ENCODE measurements at regions not wholly inside any gene's neighbourhood (a gene's known extent, or its start where the extent isn't known, plus 50 kb on each side); places are given as distances from the start of the nearest gene placed in this dataset.
"Not testable (repeated sequence)": the region's sequence is repeated elsewhere in the genome, so short reads cannot be mapped to it uniquely, and the experiment has no call there.

DNA sequence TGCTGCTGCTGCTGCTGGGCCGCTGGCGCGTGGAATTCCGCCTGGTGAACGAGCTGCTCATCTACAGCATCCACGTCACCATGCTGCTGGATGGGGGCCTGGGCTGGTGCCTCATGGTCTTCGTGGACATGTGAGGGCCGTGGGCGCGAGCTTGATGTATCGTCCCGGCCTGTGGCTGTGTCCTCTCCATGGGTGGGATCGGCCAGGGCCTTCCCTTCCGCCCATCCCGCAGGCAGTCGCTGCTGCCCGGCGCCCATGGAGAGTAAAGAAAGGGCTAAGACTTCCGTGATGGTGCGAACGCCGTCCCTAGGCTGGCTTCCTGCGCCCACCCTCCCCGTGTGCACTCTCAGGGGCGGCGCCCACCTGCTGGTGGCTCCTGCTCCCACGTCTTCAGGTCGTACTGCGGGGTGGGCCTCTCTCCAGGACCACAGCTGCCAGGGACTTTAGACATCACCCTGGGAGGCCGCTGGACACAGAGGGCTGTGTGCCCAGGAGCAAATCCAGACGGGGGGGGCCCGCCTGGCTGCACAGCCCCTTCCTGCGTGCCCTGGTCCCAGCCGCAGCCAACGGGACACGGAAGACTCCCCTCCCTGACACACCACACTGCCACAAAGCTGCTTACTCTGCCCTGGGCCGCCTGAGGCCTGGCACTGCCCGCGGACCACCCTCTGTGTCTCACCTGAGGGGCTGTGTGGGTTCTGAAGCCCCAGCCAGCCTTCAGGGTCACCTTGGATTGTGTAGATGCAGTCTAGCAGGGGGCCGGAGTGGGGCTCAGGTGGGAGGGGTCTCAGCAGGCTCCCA lies 167.5 kb downstream of the SEPTIN7 start:
- in situ Hi-C loops (cut with MboI; ENCODE audit: low sequenced_read_pairs) = no loop called here

- in situ Hi-C loops (cut with MboI; ENCODE audit: low sequenced_read_pairs) = no loop called here
Observed at GRCh38 chr7:35969066-35969465, 168.2 kb downstream of the SEPTIN7 start.

DNA sequence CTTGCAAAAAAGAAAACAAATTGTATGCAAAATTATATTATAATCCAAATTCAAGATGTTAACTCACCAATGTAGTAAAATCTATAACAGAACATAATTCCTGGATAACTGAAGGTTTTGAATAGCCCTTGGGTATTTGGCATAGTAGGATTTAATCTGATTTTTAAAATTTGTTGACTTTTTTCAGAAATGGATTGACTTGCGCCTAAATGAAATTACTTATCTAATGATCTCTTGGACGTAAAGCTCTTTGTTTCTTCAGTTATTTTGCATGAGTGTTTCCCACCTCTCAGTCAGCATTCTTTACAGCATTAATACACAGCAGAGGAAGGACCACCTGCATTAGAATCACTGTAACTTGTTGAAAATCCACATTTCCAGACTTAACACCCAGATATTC lies 169.6 kb downstream of the SEPTIN7 start:
- in situ Hi-C loops (cut with MboI; ENCODE audit: low sequenced_read_pairs) = no loop called here

GRCh38 chr7:35971133-35971891 lies 170.5 kb downstream of the SEPTIN7 start:
- in situ Hi-C loops (cut with MboI; ENCODE audit: low sequenced_read_pairs) = no loop called here

- in situ Hi-C loops (cut with MboI; ENCODE audit: low sequenced_read_pairs) = no loop called here
Observed at GRCh38 chr7:35975851-35976454, 175.1 kb downstream of the SEPTIN7 start.

GRCh38 chr7:35978816-35979640 lies 174.0 kb upstream of the EEPD1 start:
- in situ Hi-C loops (cut with MboI; ENCODE audit: low sequenced_read_pairs) = not testable (repeated sequence)

- in situ Hi-C loops (cut with MboI; ENCODE audit: low sequenced_read_pairs) = loop anchor here (10.0 kb wide), 1 partner anchor 312 kb away; no protein-coding TSS in a partner anchor
Observed at GRCh38 chr7:35982600-35982999, 170.5 kb upstream of the EEPD1 start.

DNA sequence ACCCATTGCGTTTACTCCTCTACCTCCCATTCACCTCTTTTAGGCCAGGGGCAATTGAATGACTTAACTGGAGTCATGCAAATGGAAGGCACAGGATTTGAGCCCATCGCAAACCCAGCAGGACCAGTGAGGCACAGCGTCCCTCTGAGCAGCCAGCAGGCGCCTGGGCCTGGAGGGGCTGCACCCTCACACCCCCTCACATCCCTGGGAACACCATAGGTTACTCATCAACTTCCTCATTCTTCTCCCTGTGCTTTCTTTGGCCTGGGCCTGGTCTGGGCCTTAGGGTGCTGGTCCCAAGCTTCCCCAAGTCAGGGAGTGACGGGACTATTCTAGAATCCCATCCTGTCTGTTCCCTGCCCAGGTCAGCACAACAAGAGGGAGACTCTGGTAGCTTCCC lies 169.4 kb upstream of the EEPD1 start:
- in situ Hi-C loops (cut with MboI; ENCODE audit: low sequenced_read_pairs) = loop anchor here (10.0 kb wide), 1 partner anchor 311 kb away; no protein-coding TSS in a partner anchor

DNA sequence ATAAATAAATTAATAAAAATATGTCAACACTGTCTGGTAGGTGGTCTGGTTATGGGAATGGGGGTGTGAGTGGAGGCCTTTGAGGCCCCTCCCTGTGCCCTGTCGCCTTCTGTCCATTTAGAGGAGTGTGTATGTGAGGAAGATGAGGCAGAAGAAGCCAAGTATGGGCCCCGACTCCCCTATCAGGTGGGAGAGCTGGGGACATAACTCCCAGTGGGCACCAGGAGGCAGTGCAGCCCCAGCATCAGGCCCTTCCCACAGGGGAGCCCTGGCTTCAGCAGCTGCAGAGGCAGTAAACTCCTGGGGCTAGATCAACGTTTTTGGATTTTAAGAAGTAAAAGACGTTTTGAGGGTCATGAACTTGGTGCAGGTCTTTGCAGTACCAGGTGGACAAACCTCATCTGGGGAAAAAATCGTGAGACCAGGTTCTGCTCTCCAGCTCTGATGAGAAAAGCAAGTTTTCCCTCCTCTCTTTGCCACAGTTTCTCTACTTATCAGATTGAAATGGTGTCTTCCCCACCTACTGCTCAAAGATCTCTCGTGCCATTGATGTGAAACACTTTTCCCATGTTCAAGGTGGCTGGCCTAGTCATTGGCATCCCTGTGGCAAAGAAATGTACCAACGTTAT lies 167.8 kb upstream of the EEPD1 start:
- in situ Hi-C loops (cut with MboI; ENCODE audit: low sequenced_read_pairs) = loop anchor here (10.0 kb wide), 1 partner anchor 310 kb away; no protein-coding TSS in a partner anchor

GRCh38 chr7:35987016-35987415 lies 166.0 kb upstream of the EEPD1 start:
- in situ Hi-C loops (cut with MboI; ENCODE audit: low sequenced_read_pairs) = loop anchor here (10.0 kb wide), 1 partner anchor 308 kb away; no protein-coding TSS in a partner anchor

GRCh38 chr7:35988105-35988504 lies 164.9 kb upstream of the EEPD1 start:
- in situ Hi-C loops (cut with MboI; ENCODE audit: low sequenced_read_pairs) = loop anchor here (10.0 kb wide), 1 partner anchor 307 kb away; no protein-coding TSS in a partner anchor

DNA sequence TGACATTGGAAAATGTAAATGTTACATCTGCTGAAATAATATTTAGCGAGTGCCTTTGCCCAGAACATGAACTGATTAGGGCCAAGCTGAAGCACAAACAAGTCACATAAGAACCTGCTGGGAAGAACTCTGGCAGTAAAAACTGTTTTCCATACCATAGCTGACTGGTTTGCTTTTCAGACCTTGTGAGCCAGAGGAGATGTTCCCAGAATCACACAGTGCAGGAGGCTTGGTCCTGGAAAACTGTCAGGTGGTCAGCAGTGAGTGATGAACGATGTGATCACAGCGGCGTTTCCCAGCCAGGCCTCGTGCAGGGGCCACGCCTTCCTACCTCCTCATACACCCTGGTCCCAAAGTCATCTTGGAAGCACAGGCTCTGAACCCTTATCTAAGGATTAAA lies 164.2 kb upstream of the EEPD1 start:
- in situ Hi-C loops (cut with MboI; ENCODE audit: low sequenced_read_pairs) = loop anchor here (10.0 kb wide), 1 partner anchor 306 kb away; no protein-coding TSS in a partner anchor

- in situ Hi-C loops (cut with MboI; ENCODE audit: low sequenced_read_pairs) = no loop called here
Observed at GRCh38 chr7:35991511-35992232, 161.4 kb upstream of the EEPD1 start.

DNA sequence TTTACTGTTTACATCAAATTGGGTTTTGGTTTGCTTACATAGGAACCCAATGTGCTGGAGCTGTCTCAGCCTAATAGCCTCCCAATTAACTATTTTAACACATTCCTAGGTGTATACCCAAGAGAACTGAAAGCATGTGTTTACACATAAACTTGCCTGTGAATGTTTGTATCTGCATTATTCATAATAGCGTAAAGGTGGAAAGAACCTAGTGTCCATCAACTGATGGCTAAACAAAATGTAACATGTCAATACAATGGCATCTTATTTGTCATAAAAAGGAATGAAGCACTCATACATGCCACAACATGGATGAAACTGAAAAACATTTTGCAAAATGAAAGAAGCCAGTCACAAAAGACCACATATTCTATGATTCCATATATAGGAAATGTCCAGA lies 160.6 kb upstream of the EEPD1 start:
- in situ Hi-C loops (cut with MboI; ENCODE audit: low sequenced_read_pairs) = no loop called here

DNA sequence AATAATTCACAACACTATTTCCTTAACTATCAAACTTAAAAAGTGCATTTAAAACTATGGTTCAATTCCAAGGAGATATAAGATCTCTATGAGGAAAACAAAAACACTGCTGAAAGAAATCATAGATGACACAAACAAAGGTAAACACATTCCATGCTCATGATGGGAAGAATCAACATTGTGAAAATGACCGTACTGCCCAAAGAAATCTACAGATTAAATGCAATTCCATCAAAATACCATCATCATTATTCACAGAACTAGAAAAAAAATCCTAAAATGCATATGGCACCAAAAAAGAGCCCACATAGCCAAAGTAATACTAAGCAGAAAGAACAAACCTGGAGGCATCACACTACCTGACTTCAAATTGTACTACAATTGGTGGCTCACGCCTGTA lies 159.9 kb upstream of the EEPD1 start:
- in situ Hi-C loops (cut with MboI; ENCODE audit: low sequenced_read_pairs) = no loop called here

- in situ Hi-C loops (cut with MboI; ENCODE audit: low sequenced_read_pairs) = no loop called here
Observed at GRCh38 chr7:35993676-35994606, 159.1 kb upstream of the EEPD1 start.

DNA sequence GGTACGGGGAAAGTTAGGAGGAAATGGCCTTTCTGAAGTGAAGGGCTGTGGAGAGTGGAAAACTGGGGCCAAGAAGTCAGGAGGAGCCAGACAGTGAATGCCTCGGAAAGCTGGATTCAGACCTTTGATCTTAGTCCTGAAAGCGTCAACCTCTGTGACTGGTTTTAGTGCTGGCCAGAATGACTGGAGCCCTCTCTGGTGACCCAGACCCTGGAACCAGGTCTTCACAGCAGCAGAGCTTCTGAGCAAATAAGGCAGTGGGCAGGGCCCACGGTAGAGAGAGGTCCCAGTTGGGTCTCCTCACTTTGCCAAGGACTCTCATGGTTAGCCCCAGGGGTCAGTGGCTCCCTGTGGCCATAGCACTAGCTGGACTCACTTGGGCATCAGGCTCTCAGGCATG lies 157.7 kb upstream of the EEPD1 start:
- in situ Hi-C loops (cut with MboI; ENCODE audit: low sequenced_read_pairs) = no loop called here

- in situ Hi-C loops (cut with MboI; ENCODE audit: low sequenced_read_pairs) = no loop called here
Observed at GRCh38 chr7:35998481-35998880, 154.6 kb upstream of the EEPD1 start.

Measured in HL-60/S4 treated with retinoic acid at 250 ng/mL for 4 days and 3 days (cell line).